ENCODE measurements at regions not wholly inside any gene's neighbourhood (a gene's known extent, or its start where the extent isn't known, plus 50 kb on each side); places are given as distances from the start of the nearest gene placed in this dataset.

DNA sequence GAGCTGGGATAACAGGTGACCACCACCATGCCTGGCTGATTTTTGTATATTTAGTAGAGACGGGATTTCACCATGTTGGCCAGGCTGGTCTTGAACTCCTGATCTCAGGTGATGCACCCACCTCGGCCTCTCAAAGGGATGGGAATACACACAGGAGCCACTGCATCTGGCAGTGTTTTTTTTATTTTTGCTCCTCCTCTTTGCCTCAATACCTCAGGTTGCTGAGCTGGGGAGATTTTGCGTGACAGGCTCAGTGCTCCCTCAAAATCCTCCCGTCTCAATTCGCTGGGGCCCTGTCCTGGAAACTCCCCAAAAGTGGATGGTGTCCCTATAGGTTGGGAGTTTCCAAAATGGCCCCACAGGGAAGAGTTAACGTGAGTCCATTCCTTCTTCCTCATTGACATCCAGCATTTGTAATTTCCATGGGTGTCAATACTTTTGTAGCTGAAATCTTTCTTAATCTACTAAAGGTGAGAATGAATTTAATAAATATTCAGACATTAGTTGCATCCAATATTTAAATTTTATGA lies 71.8 kb downstream of the GGTLC2 start:
- TF ChIP-seq, protein P1, sequence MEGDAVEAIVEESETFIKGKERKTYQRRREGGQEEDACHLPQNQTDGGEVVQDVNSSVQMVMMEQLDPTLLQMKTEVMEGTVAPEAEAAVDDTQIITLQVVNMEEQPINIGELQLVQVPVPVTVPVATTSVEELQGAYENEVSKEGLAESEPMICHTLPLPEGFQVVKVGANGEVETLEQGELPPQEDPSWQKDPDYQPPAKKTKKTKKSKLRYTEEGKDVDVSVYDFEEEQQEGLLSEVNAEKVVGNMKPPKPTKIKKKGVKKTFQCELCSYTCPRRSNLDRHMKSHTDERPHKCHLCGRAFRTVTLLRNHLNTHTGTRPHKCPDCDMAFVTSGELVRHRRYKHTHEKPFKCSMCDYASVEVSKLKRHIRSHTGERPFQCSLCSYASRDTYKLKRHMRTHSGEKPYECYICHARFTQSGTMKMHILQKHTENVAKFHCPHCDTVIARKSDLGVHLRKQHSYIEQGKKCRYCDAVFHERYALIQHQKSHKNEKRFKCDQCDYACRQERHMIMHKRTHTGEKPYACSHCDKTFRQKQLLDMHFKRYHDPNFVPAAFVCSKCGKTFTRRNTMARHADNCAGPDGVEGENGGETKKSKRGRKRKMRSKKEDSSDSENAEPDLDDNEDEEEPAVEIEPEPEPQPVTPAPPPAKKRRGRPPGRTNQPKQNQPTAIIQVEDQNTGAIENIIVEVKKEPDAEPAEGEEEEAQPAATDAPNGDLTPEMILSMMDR (IDR thresholded peaks at IDR 0.05; ENCODE audit: borderline replicate concordance, control extremely low read depth, extremely low read depth, insufficient read depth, missing control alignments): no peak
- DNase-seq (ENCODE audit: low spot score): no peak
- in situ Hi-C loops (cut with MboI; ENCODE audit: low sequenced_read_pairs, unreplicated experiment): no loop called here

DNA sequence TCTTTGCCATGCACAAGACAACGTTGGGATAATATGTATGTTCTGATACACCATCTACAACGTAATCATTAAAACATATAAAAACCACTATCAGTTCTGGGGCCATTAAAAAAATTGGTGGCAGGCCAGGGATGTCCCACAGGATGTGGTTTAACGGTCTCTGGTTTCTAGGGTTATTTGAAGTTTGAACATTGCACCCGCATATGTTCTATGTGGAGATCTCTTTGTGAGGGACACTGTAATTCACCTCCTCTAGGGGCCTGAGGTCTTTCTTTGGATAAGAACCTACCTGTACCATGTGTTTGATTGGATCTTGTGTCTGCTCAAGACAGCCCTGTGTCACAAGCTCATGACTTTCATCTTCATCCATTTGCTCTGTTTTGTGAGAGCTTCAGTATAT lies 73.2 kb downstream of the GGTLC2 start:
- TF ChIP-seq, protein P1 (IDR thresholded peaks at IDR 0.05; ENCODE audit: borderline replicate concordance, control extremely low read depth, extremely low read depth, insufficient read depth, missing control alignments): no peak
- in situ Hi-C loops (cut with MboI; ENCODE audit: low sequenced_read_pairs, unreplicated experiment): no loop called here
- no peak for DNase-seq (ENCODE audit: low spot score)

DNA sequence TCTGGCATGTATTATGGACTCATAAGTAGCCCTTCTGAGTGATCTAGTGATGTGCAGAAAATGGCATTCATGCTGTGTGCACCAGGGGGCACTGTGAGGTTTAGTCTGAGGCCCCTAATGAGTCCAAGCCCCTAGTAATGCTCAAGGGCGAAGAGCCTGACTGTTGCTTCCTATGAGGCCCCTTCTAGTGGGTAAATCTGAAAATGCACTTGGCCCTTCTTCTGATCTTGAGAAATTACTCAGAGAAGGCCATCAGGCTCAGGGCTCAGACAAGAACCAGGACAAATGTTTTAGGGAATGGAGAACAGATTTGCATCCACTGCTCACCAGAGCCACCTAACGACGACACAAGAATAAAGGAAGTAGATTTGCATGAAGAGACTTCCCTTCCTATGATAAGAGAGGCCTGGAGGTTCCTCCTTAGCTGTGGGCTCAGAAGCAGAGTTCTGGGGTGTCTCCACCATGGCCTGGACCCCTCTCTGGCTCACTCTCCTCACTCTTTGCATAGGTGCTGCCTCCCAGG lies 75.8 kb downstream of the GGTLC2 start:
- in situ Hi-C loops (cut with MboI; ENCODE audit: low sequenced_read_pairs, unreplicated experiment): no loop called here

DNA sequence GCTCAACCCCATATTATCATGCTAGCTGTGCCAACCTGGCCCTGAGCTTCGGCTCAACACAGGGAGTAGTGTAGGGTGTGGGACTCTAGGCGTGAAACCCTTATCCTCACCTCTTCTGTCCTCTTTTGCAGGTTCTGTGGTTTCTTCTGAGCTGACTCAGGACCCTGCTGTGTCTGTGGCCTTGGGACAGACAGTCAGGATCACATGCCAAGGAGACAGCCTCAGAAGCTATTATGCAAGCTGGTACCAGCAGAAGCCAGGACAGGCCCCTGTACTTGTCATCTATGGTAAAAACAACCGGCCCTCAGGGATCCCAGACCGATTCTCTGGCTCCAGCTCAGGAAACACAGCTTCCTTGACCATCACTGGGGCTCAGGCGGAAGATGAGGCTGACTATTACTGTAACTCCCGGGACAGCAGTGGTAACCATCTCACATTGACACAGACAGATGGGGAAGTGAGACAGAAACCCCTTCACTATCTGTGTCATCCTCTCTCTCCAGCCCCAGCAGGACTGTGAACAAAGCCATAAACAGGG lies 76.4 kb downstream of the GGTLC2 start:
- peak; percentile 59 for DNase-seq (ENCODE audit: low spot score)
- in situ Hi-C loops (cut with MboI; ENCODE audit: low sequenced_read_pairs, unreplicated experiment): no loop called here
- TF ChIP-seq, protein P1 (IDR thresholded peaks at IDR 0.05; ENCODE audit: borderline replicate concordance, control extremely low read depth, extremely low read depth, insufficient read depth, missing control alignments): no peak

More for the DNA sequence above, 75.8 kb downstream of the GGTLC2 start:
- DNase-seq (ENCODE audit: low spot score): peak; percentile 65
- TF ChIP-seq, protein P1 (IDR thresholded peaks at IDR 0.05; ENCODE audit: borderline replicate concordance, control extremely low read depth, extremely low read depth, insufficient read depth, missing control alignments): peak; percentile 61

DNA sequence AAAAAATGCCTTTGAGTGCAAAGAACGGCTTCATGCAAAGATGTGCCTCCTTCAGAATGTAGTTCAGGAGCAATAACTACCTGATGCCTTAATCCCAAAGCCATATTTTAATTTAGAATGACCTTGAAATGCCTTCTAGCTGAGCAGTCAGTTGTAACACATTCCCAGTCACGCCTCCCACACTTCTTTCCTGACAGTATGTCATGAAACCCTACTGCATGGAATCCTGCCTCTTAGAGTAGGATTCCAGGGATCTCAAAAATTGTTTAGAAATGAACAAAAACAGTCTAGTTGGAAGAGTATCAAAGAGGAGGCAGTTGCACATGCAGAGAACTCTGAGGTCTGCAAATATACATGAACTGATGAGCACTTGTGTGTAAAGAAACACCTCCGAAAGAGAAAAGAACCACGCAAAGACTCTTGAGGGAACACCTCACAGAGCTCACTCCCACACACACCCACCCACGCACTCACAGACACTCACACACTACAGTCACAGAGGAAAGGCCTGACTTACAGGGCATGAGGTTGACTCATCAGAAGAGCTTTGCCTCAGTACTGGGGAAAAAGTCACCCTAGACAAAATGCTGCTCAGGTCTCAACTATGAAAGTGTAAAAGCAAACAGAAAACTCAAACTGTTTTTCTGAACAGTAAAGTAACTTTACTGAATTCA lies 77.4 kb downstream of the GGTLC2 start:
- DNase-seq (ENCODE audit: low spot score): no peak
- TF ChIP-seq, protein P1 (IDR thresholded peaks at IDR 0.05; ENCODE audit: borderline replicate concordance, control extremely low read depth, extremely low read depth, insufficient read depth, missing control alignments): no peak
- in situ Hi-C loops (cut with MboI; ENCODE audit: low sequenced_read_pairs, unreplicated experiment): no loop called here

DNA sequence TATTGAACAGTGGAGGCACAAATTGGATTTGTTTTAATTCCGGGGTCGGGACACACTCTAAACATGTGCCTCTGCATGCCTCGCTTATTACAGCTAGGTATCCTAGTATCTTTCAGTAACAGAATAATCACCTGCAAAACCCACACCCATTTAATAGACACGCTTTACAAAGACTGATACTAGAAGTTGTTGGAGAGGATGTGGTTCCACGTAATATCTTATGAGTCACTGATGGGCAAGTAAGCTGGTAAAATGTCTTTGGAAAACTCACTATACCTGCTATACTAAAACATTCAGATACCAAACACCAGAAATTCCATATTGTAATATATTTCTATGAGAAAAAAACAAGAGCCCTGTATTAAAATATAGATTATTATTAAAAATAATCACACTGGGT lies 84.0 kb downstream of the GGTLC2 start:
- in situ Hi-C loops (cut with MboI; ENCODE audit: low sequenced_read_pairs, unreplicated experiment): no loop called here
- TF ChIP-seq, protein P1 (IDR thresholded peaks at IDR 0.05; ENCODE audit: borderline replicate concordance, control extremely low read depth, extremely low read depth, insufficient read depth, missing control alignments): no peak
- no peak for DNase-seq (ENCODE audit: low spot score)

All from GM13976 (cell line).